ENCODE measurements at regions not wholly inside any gene's neighbourhood (a gene's known extent, or its start where the extent isn't known, plus 50 kb on each side); places are given as distances from the start of the nearest gene placed in this dataset.

DNA sequence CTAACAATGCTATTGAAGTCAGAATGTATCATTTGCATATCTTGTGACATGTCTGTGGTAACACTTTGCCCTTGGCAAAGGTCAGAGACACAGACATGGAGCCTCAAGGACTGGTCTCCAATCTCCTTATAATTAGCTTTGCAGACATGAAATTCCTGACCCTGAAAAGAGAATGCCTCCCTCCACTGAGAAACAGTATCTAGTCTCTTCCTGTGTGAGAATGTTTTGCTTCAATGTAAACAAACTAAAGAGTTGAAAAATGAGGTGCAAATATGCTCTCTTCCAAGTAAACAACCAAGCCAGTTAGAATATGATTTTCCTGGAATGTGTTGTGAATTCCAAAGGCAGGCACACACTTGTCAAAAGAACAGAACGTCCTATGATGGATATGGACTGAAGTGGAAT lies 407.1 kb upstream of the MARCKS start:
- H3K4me3 ChIP-seq (ENCODE audit: low read length) = no peak overlapping the region
- TF ChIP-seq, protein P1, sequence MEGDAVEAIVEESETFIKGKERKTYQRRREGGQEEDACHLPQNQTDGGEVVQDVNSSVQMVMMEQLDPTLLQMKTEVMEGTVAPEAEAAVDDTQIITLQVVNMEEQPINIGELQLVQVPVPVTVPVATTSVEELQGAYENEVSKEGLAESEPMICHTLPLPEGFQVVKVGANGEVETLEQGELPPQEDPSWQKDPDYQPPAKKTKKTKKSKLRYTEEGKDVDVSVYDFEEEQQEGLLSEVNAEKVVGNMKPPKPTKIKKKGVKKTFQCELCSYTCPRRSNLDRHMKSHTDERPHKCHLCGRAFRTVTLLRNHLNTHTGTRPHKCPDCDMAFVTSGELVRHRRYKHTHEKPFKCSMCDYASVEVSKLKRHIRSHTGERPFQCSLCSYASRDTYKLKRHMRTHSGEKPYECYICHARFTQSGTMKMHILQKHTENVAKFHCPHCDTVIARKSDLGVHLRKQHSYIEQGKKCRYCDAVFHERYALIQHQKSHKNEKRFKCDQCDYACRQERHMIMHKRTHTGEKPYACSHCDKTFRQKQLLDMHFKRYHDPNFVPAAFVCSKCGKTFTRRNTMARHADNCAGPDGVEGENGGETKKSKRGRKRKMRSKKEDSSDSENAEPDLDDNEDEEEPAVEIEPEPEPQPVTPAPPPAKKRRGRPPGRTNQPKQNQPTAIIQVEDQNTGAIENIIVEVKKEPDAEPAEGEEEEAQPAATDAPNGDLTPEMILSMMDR (conservative IDR thresholded peaks at IDR 0.05; ENCODE audit: low read depth, low read length) = no peak
- DNase-seq (ENCODE audit: low read depth) = no peak

DNA sequence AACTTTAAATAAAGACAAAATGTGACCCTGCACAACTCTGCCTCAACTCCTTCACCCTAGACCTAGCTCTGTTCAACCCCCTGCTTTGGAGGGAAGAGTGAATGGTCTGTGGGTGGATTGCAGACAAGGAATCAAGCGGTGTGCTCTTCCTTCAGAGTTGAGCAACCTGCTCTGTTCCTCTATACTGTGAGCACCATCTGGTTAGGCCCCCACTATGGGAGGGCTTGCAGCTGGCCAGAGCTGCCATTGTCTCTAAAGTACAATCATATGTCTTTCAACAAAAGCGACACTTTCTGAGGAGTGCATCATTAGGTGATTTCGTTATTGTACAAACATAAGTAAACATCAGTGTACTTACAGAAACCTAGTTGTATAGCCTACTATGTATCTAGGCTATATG lies 406.1 kb upstream of the MARCKS start:
- DNase-seq (ENCODE audit: low read depth) = no peak
- TF ChIP-seq, protein P1 (conservative IDR thresholded peaks at IDR 0.05; ENCODE audit: low read depth, low read length) = no peak
- H3K4me3 ChIP-seq (ENCODE audit: low read length) = no peak overlapping the region

DNA sequence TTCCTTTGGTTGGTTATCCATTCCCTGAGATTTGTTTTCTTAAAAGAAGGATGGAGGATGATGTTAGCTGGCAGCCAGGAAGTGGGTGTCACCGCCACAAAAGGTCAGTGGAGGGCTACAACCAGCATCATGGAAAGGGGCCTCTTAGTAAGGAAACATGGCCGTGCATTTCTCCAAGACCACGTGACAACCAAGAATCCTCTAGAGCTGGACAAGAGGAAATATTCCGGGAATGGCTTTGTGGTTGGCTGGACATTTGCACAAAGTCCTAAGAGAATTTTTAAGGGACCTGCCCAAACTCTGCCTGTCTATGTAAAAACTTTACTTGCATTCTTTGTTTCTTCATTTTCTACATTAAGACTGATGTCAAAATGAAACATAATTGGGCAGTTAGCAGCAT lies 399.9 kb upstream of the MARCKS start:
- peak; percentile 72 for DNase-seq (ENCODE audit: low read depth)
- TF ChIP-seq, protein P1 (conservative IDR thresholded peaks at IDR 0.05; ENCODE audit: low read depth, low read length) = no peak
- no peak overlapping the region for H3K4me3 ChIP-seq (ENCODE audit: low read length)

DNA sequence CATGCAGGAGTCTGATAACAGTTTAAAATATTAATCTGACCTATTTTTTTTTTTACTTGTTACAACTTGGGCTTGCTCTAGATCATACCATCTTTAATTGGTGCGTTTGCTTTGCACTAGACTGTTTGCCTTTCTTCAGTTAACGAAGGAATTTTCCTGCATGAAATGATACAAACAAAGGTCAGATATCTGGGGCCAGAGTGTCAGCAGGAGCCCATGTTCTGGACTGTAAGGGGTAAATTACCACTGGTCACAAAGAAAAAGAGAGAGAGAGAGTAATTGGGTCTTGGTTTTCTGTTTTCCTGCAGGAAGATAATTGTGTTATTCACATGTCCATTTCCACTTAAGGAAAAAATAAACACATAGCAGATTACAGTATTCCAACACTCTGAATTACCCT lies 399.4 kb upstream of the MARCKS start:
- TF ChIP-seq, protein P1 (conservative IDR thresholded peaks at IDR 0.05; ENCODE audit: low read depth, low read length) = no peak
- H3K4me3 ChIP-seq (ENCODE audit: low read length) = no peak overlapping the region
- no peak for DNase-seq (ENCODE audit: low read depth)

DNA sequence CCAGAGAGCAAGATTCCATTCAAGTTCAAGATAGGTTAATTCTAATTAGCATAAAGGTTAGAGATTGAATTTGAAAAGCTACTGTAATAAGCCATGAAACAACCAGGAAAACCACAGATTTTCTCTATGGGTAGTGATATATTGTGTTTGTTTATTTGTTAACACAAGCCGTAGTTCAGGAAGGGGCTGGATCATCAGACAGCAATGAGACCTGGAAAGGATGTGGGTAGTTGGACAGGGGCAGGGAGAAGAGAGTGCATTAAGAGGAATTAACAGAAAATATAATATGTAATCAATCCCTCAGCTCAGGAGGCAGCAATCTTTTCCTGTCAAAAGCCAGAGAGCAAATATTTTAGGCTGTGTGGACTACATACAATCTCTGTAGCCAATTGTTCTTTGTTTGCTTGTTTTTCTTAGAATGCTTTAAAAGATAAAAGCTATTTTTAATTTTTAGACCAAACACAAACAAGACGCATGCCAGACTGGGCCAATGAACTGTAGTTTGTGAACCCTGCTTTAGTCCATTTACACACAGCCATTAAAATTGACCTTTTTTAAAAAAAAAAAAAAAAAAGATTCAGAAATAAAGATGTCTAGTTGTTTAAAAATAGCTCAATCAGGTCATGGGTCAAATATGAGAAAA lies 398.7 kb upstream of the MARCKS start:
- no peak overlapping the region for H3K4me3 ChIP-seq (ENCODE audit: low read length)
- TF ChIP-seq, protein P1 (conservative IDR thresholded peaks at IDR 0.05; ENCODE audit: low read depth, low read length) = no peak
- no peak for DNase-seq (ENCODE audit: low read depth)

DNA sequence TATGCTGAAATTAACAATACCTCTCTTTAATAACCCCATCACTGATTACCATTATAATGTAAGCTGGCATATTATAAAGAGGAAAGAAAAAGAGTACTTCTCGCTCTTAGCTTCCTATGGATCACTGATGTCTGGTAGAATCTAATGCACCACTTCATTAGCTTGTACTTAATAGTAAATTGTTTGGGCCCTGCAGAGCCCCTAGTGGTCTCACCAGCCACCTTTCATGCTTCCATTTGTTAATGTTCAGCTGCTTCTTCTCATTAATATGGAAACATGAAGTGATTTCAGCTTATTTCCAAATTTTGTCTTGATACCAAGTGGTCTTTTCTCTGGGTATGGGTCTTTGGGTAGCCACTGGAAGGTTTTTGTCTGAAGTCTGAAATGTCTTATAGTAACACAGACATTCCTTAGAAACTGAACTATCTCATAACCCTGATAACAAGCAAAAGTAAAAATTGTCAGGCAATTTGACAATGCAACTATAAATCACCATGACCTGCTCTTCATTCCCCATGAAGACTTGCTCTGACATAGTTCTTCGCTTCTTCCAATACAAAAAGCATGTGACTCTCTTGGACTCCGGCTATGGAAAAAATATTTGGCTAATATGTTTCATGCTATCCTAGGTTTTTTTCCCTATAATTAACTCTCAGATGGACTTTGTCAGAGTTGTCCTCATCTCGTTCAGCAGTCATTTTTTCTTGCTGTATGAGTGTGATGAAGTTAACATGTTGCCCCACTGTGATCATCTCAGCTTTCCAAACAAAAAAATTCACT lies 395.8 kb upstream of the MARCKS start:
- TF ChIP-seq, protein P1 (conservative IDR thresholded peaks at IDR 0.05; ENCODE audit: low read depth, low read length) = peak; percentile 45
- no peak for DNase-seq (ENCODE audit: low read depth)
- H3K4me3 ChIP-seq (ENCODE audit: low read length) = no peak overlapping the region

DNA sequence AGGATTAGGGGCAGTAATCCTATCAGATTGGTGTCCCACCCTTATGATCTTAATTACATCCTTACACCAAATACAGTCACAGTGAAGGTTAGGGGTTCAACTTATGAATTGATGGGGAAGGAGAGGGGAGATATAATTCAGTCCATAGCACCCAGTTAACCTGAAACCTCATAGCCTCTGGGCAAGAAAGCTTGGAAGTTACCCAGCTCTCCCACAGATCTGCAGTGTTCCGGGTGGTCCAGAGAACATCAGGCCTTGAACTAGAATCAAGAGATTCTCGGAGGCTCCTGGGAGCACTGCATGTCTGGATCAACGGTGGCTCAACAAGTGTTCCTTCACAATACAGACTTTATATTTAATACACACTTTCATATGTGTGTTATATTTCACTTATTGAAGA lies 392.6 kb upstream of the MARCKS start:
- no peak for DNase-seq (ENCODE audit: low read depth)
- TF ChIP-seq, protein P1 (conservative IDR thresholded peaks at IDR 0.05; ENCODE audit: low read depth, low read length) = no peak
- no peak overlapping the region for H3K4me3 ChIP-seq (ENCODE audit: low read length)

Measured in retinal pigment epithelial cell (primary cell).